ENCODE measurements at regions not wholly inside any gene's neighbourhood (a gene's known extent, or its start where the extent isn't known, plus 50 kb on each side); places are given as distances from the start of the nearest gene placed in this dataset.
A peak's percentile ranks its signal among the peaks of the same experiment; 100 is the strongest.

- Histone ChIP-seq H3K4me3 (no peak overlapping the region), H3K36me3 (no peaks in the 10 kb centered on the region), H3K27ac (no peak overlapping the region), H3K4me1 (ENCODE audit: insufficient read depth) (no peaks in the 10 kb centered on the region), H3K9me3 (no peaks in the 10 kb centered on the region), H3K27me3 (no peaks in the 10 kb centered on the region)
- intact Hi-C loops (cut with DNase I), result loop anchor here in 1 of 4 donors (10.0 kb wide), 1 partner anchor 115 kb away; no protein-coding TSS in a partner anchor
- WGBS, 3 donors, result 90 to 91% (median 91%) methylated on average over 16 of the region's 16 CpGs
- TF ChIP-seq EP300 (IDR thresholded peaks at IDR 0.05), result no peak
- peak in 1 of 5 donors; percentile 28 for DNase-seq
Observed at GRCh38 chr2:238589591-238590460, 163.1 kb downstream of the ASB1 start.

GRCh38 chr2:238591732-238592131, 165.0 kb downstream of the ASB1 start:
- Histone ChIP-seq H3K9me3 (no peaks in the 10 kb centered on the region), H3K27ac (no peak overlapping the region), H3K4me1 (ENCODE audit: insufficient read depth) (peaks cover 3% of the 10 kb centered on the region), H3K4me3 (no peak overlapping the region), H3K27me3 (no peaks in the 10 kb centered on the region), H3K36me3 (no peaks in the 10 kb centered on the region)
- no peak for DNase-seq
- intact Hi-C loops (cut with DNase I), result loop anchor here in 1 of 4 donors (10.0 kb wide), 1 partner anchor 113 kb away; no protein-coding TSS in a partner anchor
- WGBS, 3 donors, result 28 to 33% (median 31%) methylated on average over 2 of the region's 2 CpGs
- TF ChIP-seq EP300 (IDR thresholded peaks at IDR 0.05), result no peak
- no peak for TF ChIP-seq CTCF (IDR thresholded peaks at IDR 0.05)
- TF ChIP-seq POLR2A (IDR thresholded peaks at IDR 0.05), result no peak

GRCh38 chr2:238593236-238593635, 166.5 kb downstream of the ASB1 start:
- Histone ChIP-seq H3K4me1 (ENCODE audit: insufficient read depth) (peaks cover 7% of the 10 kb centered on the region), H3K9me3 (no peaks in the 10 kb centered on the region), H3K27me3 (no peaks in the 10 kb centered on the region), H3K36me3 (no peaks in the 10 kb centered on the region), H3K27ac (no peak overlapping the region), H3K4me3 (no peak overlapping the region)
- peak in 1 of 5 donors; percentile 7 for DNase-seq
- intact Hi-C loops (cut with DNase I), result loop anchor here in 1 of 4 donors (10.0 kb wide), 1 partner anchor 112 kb away; no protein-coding TSS in a partner anchor
- TF ChIP-seq CTCF (IDR thresholded peaks at IDR 0.05) (no peak), EP300 (IDR thresholded peaks at IDR 0.05) (no peak), POLR2A (IDR thresholded peaks at IDR 0.05) (no peak)
- 83 to 85% (median 84%) methylated on average over 12 of the region's 12 CpGs for WGBS, 3 donors

GRCh38 chr2:238593678-238594077, 167.0 kb downstream of the ASB1 start:
- no peak overlapping the region for H3K27ac ChIP-seq
- no peaks in the 10 kb centered on the region for H3K27me3 ChIP-seq
- intact Hi-C loops (cut with DNase I), result loop anchor here in 1 of 4 donors (10.0 kb wide), 1 partner anchor 111 kb away; no protein-coding TSS in a partner anchor
- H3K4me1 ChIP-seq (ENCODE audit: insufficient read depth), result peaks cover 7% of the 10 kb centered on the region
- H3K36me3 ChIP-seq, result no peaks in the 10 kb centered on the region
- 84 to 87% (median 87%) methylated on average over 9 of the region's 9 CpGs for WGBS, 3 donors
- DNase-seq, result no peak
- TF ChIP-seq POLR2A (IDR thresholded peaks at IDR 0.05), result no peak
- H3K4me3 ChIP-seq, result no peak overlapping the region
- H3K9me3 ChIP-seq, result no peaks in the 10 kb centered on the region

GRCh38 chr2:238594796-238595749, 168.3 kb downstream of the ASB1 start:
- intact Hi-C loops (cut with DNase I), result loop anchor here in 1 of 4 donors (5.0 to 10.0 kb wide), 2 partner anchors 73 to 110 kb away; no protein-coding TSS in a partner anchor
- DNase-seq, result no peak
- 89 to 95% (median 91%) methylated on average over 13 of the region's 13 CpGs for WGBS, 3 donors

More at GRCh38 chr2:238594796-238595749, 168.3 kb downstream of the ASB1 start:
- Histone ChIP-seq H3K4me3 (no peak overlapping the region), H3K36me3 (no peaks in the 10 kb centered on the region), H3K9me3 (no peaks in the 10 kb centered on the region), H3K27ac (no peak overlapping the region), H3K27me3 (no peaks in the 10 kb centered on the region), H3K4me1 (ENCODE audit: insufficient read depth) (peaks cover 7% of the 10 kb centered on the region)
- no peak for TF ChIP-seq POLR2A (IDR thresholded peaks at IDR 0.05)
- no peak for TF ChIP-seq EP300 (IDR thresholded peaks at IDR 0.05)

All from ovary (tissue), 7 donors.